Neural progenitor cell (in vitro differentiated cells): ENCODE measurements at regions not wholly inside any gene's neighbourhood (a gene's known extent, or its start where the extent isn't known, plus 50 kb on each side); places are given as distances from the start of the nearest gene placed in this dataset.
"Not testable (repeated sequence)": the region's sequence is repeated elsewhere in the genome, so short reads cannot be mapped to it uniquely, and the experiment has no call there.

Experiments
- CTCF ChIP-seq: fragments of 200-600 bp; sonication (generic); IDR thresholded peaks from 2 replicates; pipeline ENCODE4 v1.5.1; 2017; ENCODE audit warnings: antibody characterized with exemption, mild to moderate bottlenecking
- EZH2phosphoT487 ChIP-seq: fragments of 200-600 bp; sonication (generic); IDR thresholded peaks from 2 replicates; pipeline ENCODE4 v1.6.1; 2017; ENCODE audit warnings: antibody characterized with exemption

GRCh38 chr12:25352942-25353341, 102.2 kb upstream of the KRAS start:
- not testable (repeated sequence) for TF ChIP-seq CTCF, EZH2phosphoT487
